ENCODE measurements at regions not wholly inside any gene's neighbourhood (a gene's known extent, or its start where the extent isn't known, plus 50 kb on each side); places are given as distances from the start of the nearest gene placed in this dataset.

GRCh38 chr18:29653671-29654215 lies 1388.8 kb downstream of the DSC3 start:
- no peak for ATAC-seq (ENCODE audit: insufficient read depth, low read depth)
- no peak for TF ChIP-seq CTCF (IDR thresholded peaks at IDR 0.05; ENCODE audit: borderline replicate concordance, extremely low read depth, low read length, poor library complexity, severe bottlenecking)
- TF ChIP-seq EZH2 (IDR thresholded peaks at IDR 0.05; ENCODE audit: borderline replicate concordance, low read depth, low read length, severe bottlenecking) = no peak

GRCh38 chr18:29652797-29653196 lies 1389.7 kb downstream of the DSC3 start:
- Histone ChIP-seq H3K9me3 (ENCODE audit: insufficient read depth, low read length, severe bottlenecking) (no peaks in the 10 kb centered on the region), H3K4me1 (ENCODE audit: insufficient read depth, low read length) (no peaks in the 10 kb centered on the region), H3K4me3 (ENCODE audit: low read depth in 1 of 2, low read length in 2 of 2) (no peak overlapping the region), H3K4me2 (ENCODE audit: insufficient read depth, low read length) (no peak overlapping the region), H3K27me3 (ENCODE audit: insufficient read depth, low read length, poor library complexity) (no peaks in the 10 kb centered on the region), H2AFZ (ENCODE audit: low read depth, low read length) (no peak overlapping the region), H3K9ac (ENCODE audit: low read depth, low read length) (no peak overlapping the region), H4K20me1 (ENCODE audit: insufficient read depth, low read length) (no peaks in the 10 kb centered on the region), H3K27ac (ENCODE audit: low read length) (no peak overlapping the region), H3K36me3 (ENCODE audit: insufficient read depth, low read length) (no peaks in the 10 kb centered on the region), H3K79me2 (ENCODE audit: insufficient read depth, low read length) (no peaks in the 10 kb centered on the region)
- ATAC-seq (ENCODE audit: insufficient read depth, low read depth) (no peak), DNase-seq (no peak)
- TF ChIP-seq CTCF (IDR thresholded peaks at IDR 0.05; ENCODE audit: borderline replicate concordance, extremely low read depth, low read length, poor library complexity, severe bottlenecking) (no peak), EZH2 (IDR thresholded peaks at IDR 0.05; ENCODE audit: borderline replicate concordance, low read depth, low read length, severe bottlenecking) (no peak)

More at GRCh38 chr18:29653671-29654215, 1388.8 kb downstream of the DSC3 start:
- Histone ChIP-seq H3K27ac (ENCODE audit: low read length) (no peak overlapping the region), H3K9ac (ENCODE audit: low read depth, low read length) (no peak overlapping the region), H3K36me3 (ENCODE audit: insufficient read depth, low read length) (no peaks in the 10 kb centered on the region), H3K79me2 (ENCODE audit: insufficient read depth, low read length) (no peaks in the 10 kb centered on the region), H3K4me1 (ENCODE audit: insufficient read depth, low read length) (no peaks in the 10 kb centered on the region), H3K4me2 (ENCODE audit: insufficient read depth, low read length) (no peak overlapping the region), H4K20me1 (ENCODE audit: insufficient read depth, low read length) (no peaks in the 10 kb centered on the region), H2AFZ (ENCODE audit: low read depth, low read length) (no peak overlapping the region), H3K27me3 (ENCODE audit: insufficient read depth, low read length, poor library complexity) (no peaks in the 10 kb centered on the region), H3K9me3 (ENCODE audit: insufficient read depth, low read length, severe bottlenecking) (no peaks in the 10 kb centered on the region), H3K4me3 (ENCODE audit: low read depth in 1 of 2, low read length in 2 of 2) (no peak overlapping the region)
- no peak for DNase-seq

GRCh38 chr18:29651122-29651680 lies 1391.3 kb downstream of the DSC3 start:
- Histone ChIP-seq H3K27me3 (ENCODE audit: insufficient read depth, low read length, poor library complexity) (no peaks in the 10 kb centered on the region), H3K4me2 (ENCODE audit: insufficient read depth, low read length) (no peak overlapping the region), H3K36me3 (ENCODE audit: insufficient read depth, low read length) (no peaks in the 10 kb centered on the region), H3K4me3 (ENCODE audit: low read depth in 1 of 2, low read length in 2 of 2) (no peak overlapping the region), H3K4me1 (ENCODE audit: insufficient read depth, low read length) (no peaks in the 10 kb centered on the region), H4K20me1 (ENCODE audit: insufficient read depth, low read length) (no peaks in the 10 kb centered on the region), H3K9ac (ENCODE audit: low read depth, low read length) (no peak overlapping the region), H3K9me3 (ENCODE audit: insufficient read depth, low read length, severe bottlenecking) (no peaks in the 10 kb centered on the region), H3K27ac (ENCODE audit: low read length) (no peak overlapping the region), H3K79me2 (ENCODE audit: insufficient read depth, low read length) (no peaks in the 10 kb centered on the region), H2AFZ (ENCODE audit: low read depth, low read length) (no peak overlapping the region)
- TF ChIP-seq EZH2 (IDR thresholded peaks at IDR 0.05; ENCODE audit: borderline replicate concordance, low read depth, low read length, severe bottlenecking) (no peak), CTCF (IDR thresholded peaks at IDR 0.05; ENCODE audit: borderline replicate concordance, extremely low read depth, low read length, poor library complexity, severe bottlenecking) (no peak)
- ATAC-seq (ENCODE audit: insufficient read depth, low read depth) (no peak), DNase-seq (no peak)
